A549 (cell line): ENCODE measurements at regions not wholly inside any gene's neighbourhood (a gene's known extent, or its start where the extent isn't known, plus 50 kb on each side); places are given as distances from the start of the nearest gene placed in this dataset.

Experiments used
- CTCF ChIP-seq: fragments of >200 bp; sonication (Bioruptor Twin); formaldehyde crosslinking; IDR thresholded peaks from 3 replicates; pipeline ENCODE4 v1.5.1; 2016
- EHMT2 ChIP-seq: fragments of 200-600 bp; sonication (generic); IDR thresholded peaks from 2 replicates; pipeline ENCODE4 v1.6.1; 2016; ENCODE audit warnings: antibody characterized with exemption, low read depth, mild to moderate bottlenecking, moderate library complexity
- ELK1 ChIP-seq: fragments of 150-350 bp; IDR thresholded peaks from 2 replicates; pipeline ENCODE4 v1.6.1; 2014; ENCODE audit warnings: low read depth, mild to moderate bottlenecking, low read length
- EP300 ChIP-seq, 2 experiments: fragments of >200 bp; sonication (Bioruptor Twin); formaldehyde crosslinking; IDR thresholded peaks; 2 replicates in 1 of 2; 3 replicates in 1 of 2; pipeline ENCODE4 v1.6.1; 2016 to 2017
- ESRRA ChIP-seq: fragments of 150-350 bp; IDR thresholded peaks from 2 replicates; pipeline ENCODE4 v1.6.1; 2014; ENCODE audit warnings: mild to moderate bottlenecking, low read length, borderline replicate concordance
- HDAC2 ChIP-seq: fragments of 200-600 bp; sonication (generic); IDR thresholded peaks from 2 replicates; pipeline ENCODE4 v1.6.1; 2016
- POLR2A ChIP-seq: IDR thresholded peaks from 2 replicates; pipeline ENCODE4 v1.6.1; 2012; ENCODE audit warnings: mild to moderate bottlenecking, low read length
- RCOR1 ChIP-seq: fragments of 150-350 bp; IDR thresholded peaks from 2 replicates; pipeline ENCODE4 v1.6.1; 2014; ENCODE audit warnings: antibody characterized with exemption, low read length, low read depth
- REST ChIP-seq: fragments of 200-600 bp; sonication (generic); IDR thresholded peaks from 2 replicates; pipeline ENCODE4 v1.6.1; 2016; ENCODE audit warnings: antibody characterized with exemption, mild to moderate bottlenecking, moderate library complexity
- RFX5 ChIP-seq: fragments of 450-650 bp; IDR thresholded peaks from 2 replicates; pipeline ENCODE4 v1.7.1; 2014; ENCODE audit warnings: antibody characterized with exemption, mild to moderate bottlenecking, moderate library complexity
- SREBF2 ChIP-seq: fragments of 450-650 bp; IDR thresholded peaks from 2 replicates; pipeline ENCODE4 v1.6.1; 2014; ENCODE audit warnings: mild to moderate bottlenecking, moderate library complexity
- USF2 ChIP-seq: fragments of 450-650 bp; IDR thresholded peaks from 2 replicates; pipeline ENCODE4 v1.6.1; 2014; ENCODE audit warnings: antibody characterized with exemption

- no peak for TF ChIP-seq REST
- TF ChIP-seq POLR2A: no peak
- TF ChIP-seq CTCF: no peak
- no peak for TF ChIP-seq ELK1
- no peak for TF ChIP-seq SREBF2
- no peak for TF ChIP-seq EP300 (IDR thresholded peaks at IDR 0.05)
- no peak for TF ChIP-seq HDAC2
- no peak for TF ChIP-seq USF2
- no peak for TF ChIP-seq RCOR1
- TF ChIP-seq ESRRA: no peak
- TF ChIP-seq EHMT2: no peak
- TF ChIP-seq RFX5: no peak
Measured at GRCh38 chr5:68368311-68369022, 152.9 kb downstream of the PIK3R1 start.
